IMR-90 (cell line): ENCODE measurements at regions not wholly inside any gene's neighbourhood (a gene's known extent, or its start where the extent isn't known, plus 50 kb on each side); places are given as distances from the start of the nearest gene placed in this dataset.

Experiments used
- BHLHE40 ChIP-seq: fragments of 150-350 bp; IDR thresholded peaks from 2 replicates; pipeline ENCODE4 v1.6.1; 2016; ENCODE audit warnings: mild to moderate bottlenecking, low read depth, low read length
- CEBPB ChIP-seq: IDR thresholded peaks from 2 replicates; pipeline ENCODE4 v1.6.1; 2012; ENCODE audit warnings: low read depth, low read length, improper control_type of control experiment
- CHD1 ChIP-seq: IDR thresholded peaks from 2 replicates; pipeline ENCODE4 v1.6.1; 2012; ENCODE audit warnings: low read depth, low read length, improper control_type of control experiment
- CTCF ChIP-seq: conservative IDR thresholded peaks from 2 replicates; pipeline ENCODE4 v1.5.1; 2012; ENCODE audit warnings: mild to moderate bottlenecking, low read depth, low read length, improper control_type of control experiment
- MAFK ChIP-seq: IDR thresholded peaks from 2 replicates; pipeline ENCODE4 v1.6.1; 2012; ENCODE audit warnings: low read depth, low read length, improper control_type of control experiment
- POLR2A ChIP-seq: IDR thresholded peaks from 2 replicates; pipeline ENCODE4 v1.6.1; 2012; ENCODE audit warnings: mild to moderate bottlenecking, low read depth, low read length
- RAD21 ChIP-seq: IDR thresholded peaks from 2 replicates; pipeline ENCODE4 v1.6.1; 2012; ENCODE audit warnings: low read length, improper control_type of control experiment
- SMC3 ChIP-seq: fragments of 150-350 bp; IDR thresholded peaks from 2 replicates; pipeline ENCODE4 v1.6.1; 2016; ENCODE audit warnings: low read depth, mild to moderate bottlenecking, antibody characterized with exemption, low read length, moderate library complexity
- USF2 ChIP-seq: fragments of 150-350 bp; IDR thresholded peaks from 2 replicates; pipeline ENCODE4 v1.6.1; 2017; ENCODE audit warnings: mild to moderate bottlenecking, antibody characterized with exemption, low read length, low read depth
- TF ChIP-seq, protein P1 (sequence below): fragments of 150-350 bp; IDR thresholded peaks from 2 replicates; pipeline ENCODE4 v1.6.1; 2016; ENCODE audit warnings: low read depth, mild to moderate bottlenecking, low read length, moderate library complexity, borderline replicate concordance

- TF ChIP-seq CHD1 (no peak), CTCF (no peak), POLR2A (no peak), SMC3 (no peak), BHLHE40 (no peak), CEBPB (no peak), RAD21 (no peak), USF2 (no peak), MAFK (no peak)
- TF ChIP-seq, protein P1, sequence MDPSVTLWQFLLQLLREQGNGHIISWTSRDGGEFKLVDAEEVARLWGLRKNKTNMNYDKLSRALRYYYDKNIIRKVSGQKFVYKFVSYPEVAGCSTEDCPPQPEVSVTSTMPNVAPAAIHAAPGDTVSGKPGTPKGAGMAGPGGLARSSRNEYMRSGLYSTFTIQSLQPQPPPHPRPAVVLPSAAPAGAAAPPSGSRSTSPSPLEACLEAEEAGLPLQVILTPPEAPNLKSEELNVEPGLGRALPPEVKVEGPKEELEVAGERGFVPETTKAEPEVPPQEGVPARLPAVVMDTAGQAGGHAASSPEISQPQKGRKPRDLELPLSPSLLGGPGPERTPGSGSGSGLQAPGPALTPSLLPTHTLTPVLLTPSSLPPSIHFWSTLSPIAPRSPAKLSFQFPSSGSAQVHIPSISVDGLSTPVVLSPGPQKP, result no peak
Measured at GRCh38 chr18:42561521-42561920, 554.0 kb downstream of the RIT2 start.
